Keratinocyte (primary cell): ENCODE measurements at regions not wholly inside any gene's neighbourhood (a gene's known extent, or its start where the extent isn't known, plus 50 kb on each side); places are given as distances from the start of the nearest gene placed in this dataset.

Source experiments
- DNase-seq: peaks from one replicate; pipeline ENCODE4 v3.0.0-alpha.2; 2011; ENCODE audit warnings: low read depth, missing footprints, low spot score
- FAIRE-seq: peaks from 2 replicates; lab custom pipeline; 2011; peaks lifted over from hg19 to GRCh38; lab: Jason Lieb, UNC
- H2AFZ ChIP-seq: 2 replicates; pipeline ENCODE4 v1.6.0; 2012; ENCODE audit warnings: low read length, control low read depth, inconsistent platforms; ENCODE audit not compliant: control insufficient read depth
- H3K27ac ChIP-seq: 2 replicates; pipeline ENCODE4 v1.5.1; 2011; ENCODE audit warnings: low read length; ENCODE audit not compliant: control insufficient read depth, insufficient read depth
- H3K27me3 ChIP-seq: 3 replicates; pipeline ENCODE4 v1.6.0; 2011; ENCODE audit warnings: low read length; ENCODE audit not compliant: control insufficient read depth, insufficient read depth; ENCODE audit errors: extremely low read depth
- H3K36me3 ChIP-seq, 2 experiments: 2 replicates in 1 of 2; 3 replicates in 1 of 2; pipeline ENCODE4 v1.5.1; 2011; ENCODE audit warnings: low read length in 2 of 2, mild to moderate bottlenecking in 1 of 2; ENCODE audit not compliant: control insufficient read depth in 2 of 2, insufficient read depth in 2 of 2; ENCODE audit errors: extremely low read depth in 1 of 2
- H3K4me1 ChIP-seq: 3 replicates; pipeline ENCODE4 v1.5.1; 2011; ENCODE audit warnings: low read length; ENCODE audit not compliant: control insufficient read depth, insufficient read depth; ENCODE audit errors: extremely low read depth
- H3K4me2 ChIP-seq: 3 replicates; pipeline ENCODE4 v1.6.0; 2011; ENCODE audit warnings: low read depth, low read length; ENCODE audit not compliant: control insufficient read depth, insufficient read depth; ENCODE audit errors: extremely low read depth
- H3K4me3 ChIP-seq, 3 experiments: fragments of 200-600 bp in 1 of 3; sonication (generic) in 1 of 3; 2 replicates in 2 of 3; 3 replicates in 1 of 3; pipeline ENCODE4 v1.5.1; 2011 to 2016; ENCODE audit warnings: low read length in 3 of 3, mild to moderate bottlenecking in 3 of 3, control low read depth in 2 of 3, inconsistent platforms in 1 of 3, low read depth in 1 of 3, mixed read lengths in 1 of 3, mixed run types in 1 of 3, moderate library complexity in 1 of 3; ENCODE audit not compliant: control insufficient read depth in 2 of 3, insufficient read depth in 2 of 3; ENCODE audit errors: extremely low read depth in 1 of 3
- H3K79me2 ChIP-seq: 2 replicates; pipeline ENCODE4 v1.6.0; 2012; ENCODE audit warnings: low read length; ENCODE audit not compliant: control insufficient read depth, insufficient read depth
- H3K9ac ChIP-seq: 3 replicates; pipeline ENCODE4 v1.6.0; 2011; ENCODE audit warnings: low read length; ENCODE audit not compliant: control insufficient read depth, insufficient read depth; ENCODE audit errors: extremely low read depth
- H3K9me1 ChIP-seq: 3 replicates; pipeline ENCODE4 v1.6.0; 2011; ENCODE audit warnings: low read length; ENCODE audit not compliant: control insufficient read depth, insufficient read depth; ENCODE audit errors: extremely low read depth
- H3K9me3 ChIP-seq: 2 replicates; pipeline ENCODE4 v1.5.1; 2012; ENCODE audit warnings: low read depth, low read length; ENCODE audit not compliant: control insufficient read depth
- H4K20me1 ChIP-seq: 3 replicates; pipeline ENCODE4 v1.6.0; 2011; ENCODE audit warnings: low read length; ENCODE audit not compliant: control insufficient read depth, insufficient read depth; ENCODE audit errors: extremely low read depth
- CTCF ChIP-seq, 3 experiments: IDR thresholded peaks in 1 of 3; conservative IDR thresholded peaks in 1 of 3; optimal IDR thresholded peaks in 1 of 3; 2 replicates in 2 of 3; 3 replicates in 1 of 3; pipeline versions ENCODE3 to v1.5.1; 2011; ENCODE audit warnings: low read length in 3 of 3, mild to moderate bottlenecking in 3 of 3, moderate library complexity in 2 of 3, control low read depth in 1 of 3, inconsistent platforms in 1 of 3; ENCODE audit not compliant: insufficient read depth in 2 of 3; ENCODE audit errors: extremely low read depth in 1 of 3
- EZH2 ChIP-seq: IDR thresholded peaks from one replicate; pipeline ENCODE4 v1.6.1; 2012; ENCODE audit warnings: inconsistent platforms, mild to moderate bottlenecking, low read length, moderate library complexity
- dilution Hi-C: fragments of 300-500 bp; cut with MboI; formaldehyde crosslinking; loops from one replicate; pipeline ENCODE4 v1.7.0; 2020; ENCODE audit warnings: low sequenced_read_pairs; ENCODE audit not compliant: extremely low pct_ligation_motif_present

- no peak overlapping the region for H2AFZ ChIP-seq
- no peak for DNase-seq
- dilution Hi-C loops = no loop called here
- no peaks in the 10 kb centered on the region for H3K36me3 ChIP-seq
- FAIRE-seq = no peak
- no peaks in the 10 kb centered on the region for H4K20me1 ChIP-seq
- H3K9me3 ChIP-seq = no peaks in the 10 kb centered on the region
- no peaks in the 10 kb centered on the region for H3K4me1 ChIP-seq
- H3K27me3 ChIP-seq = no peaks in the 10 kb centered on the region
- no peaks in the 10 kb centered on the region for H3K9me1 ChIP-seq
- no peak overlapping the region for H3K4me2 ChIP-seq
- no peak overlapping the region for H3K9ac ChIP-seq
- no peak overlapping the region for H3K4me3 ChIP-seq
- TF ChIP-seq EZH2 (no peak), CTCF (optimal IDR thresholded peaks at IDR 0.05 in 1 of 3, IDR thresholded peaks at IDR 0.05 in 1 of 3, conservative IDR thresholded peaks at IDR 0.05 in 1 of 3; ENCODE audit: extremely low read depth in 1 of 3, insufficient read depth in 2 of 3, low read length in 3 of 3) (no peak)
- H3K79me2 ChIP-seq = no peaks in the 10 kb centered on the region
- no peak overlapping the region for H3K27ac ChIP-seq
These were observed 210.1 kb downstream of the MEX3B start for GRCh38 chr15:81835731-81836130.

GRCh38 chr15:81830520-81830919 lies 215.3 kb downstream of the MEX3B start:
- TF ChIP-seq CTCF (optimal IDR thresholded peaks at IDR 0.05 in 1 of 3, IDR thresholded peaks at IDR 0.05 in 1 of 3, conservative IDR thresholded peaks at IDR 0.05 in 1 of 3; ENCODE audit: extremely low read depth in 1 of 3, insufficient read depth in 2 of 3, low read length in 3 of 3) (no peak), EZH2 (no peak)
- Histone ChIP-seq H2AFZ (no peak overlapping the region), H3K9me3 (no peaks in the 10 kb centered on the region), H3K9ac (no peak overlapping the region), H3K79me2 (no peaks in the 10 kb centered on the region), H3K27ac (no peak overlapping the region), H3K4me3 (no peak overlapping the region), H3K9me1 (no peaks in the 10 kb centered on the region), H3K4me1 (no peaks in the 10 kb centered on the region), H3K36me3 (no peaks in the 10 kb centered on the region), H3K27me3 (no peaks in the 10 kb centered on the region), H4K20me1 (no peaks in the 10 kb centered on the region), H3K4me2 (no peak overlapping the region)
- FAIRE-seq (no peak), DNase-seq (no peak)
- dilution Hi-C loops = no loop called here
